Posterior cingulate gyrus (tissue), 11 donors: ENCODE measurements at regions not wholly inside any gene's neighbourhood (a gene's known extent, or its start where the extent isn't known, plus 50 kb on each side); places are given as distances from the start of the nearest gene placed in this dataset.
"Not testable (repeated sequence)": the region's sequence is repeated elsewhere in the genome, so short reads cannot be mapped to it uniquely, and the experiment has no call there.

Experiments
- DNase-seq, 10 donors: peaks; one replicate each; pipeline versions ENCODE4 v3.0.0 to v3.0.0-alpha.2; 2020 to 2021; ENCODE audit warnings: mixed read lengths in 3 of 10
- intact Hi-C: fragments of 100-400 bp; cut with DNase I; formaldehyde crosslinking; loops from one replicate; pipeline ENCODE4 v1.15.1; 2023

- intact Hi-C loops = no loop called here
- DNase-seq = no peak
Observed at GRCh38 chr21:39007985-39008384, 175.3 kb downstream of the PSMG1 start.

DNA sequence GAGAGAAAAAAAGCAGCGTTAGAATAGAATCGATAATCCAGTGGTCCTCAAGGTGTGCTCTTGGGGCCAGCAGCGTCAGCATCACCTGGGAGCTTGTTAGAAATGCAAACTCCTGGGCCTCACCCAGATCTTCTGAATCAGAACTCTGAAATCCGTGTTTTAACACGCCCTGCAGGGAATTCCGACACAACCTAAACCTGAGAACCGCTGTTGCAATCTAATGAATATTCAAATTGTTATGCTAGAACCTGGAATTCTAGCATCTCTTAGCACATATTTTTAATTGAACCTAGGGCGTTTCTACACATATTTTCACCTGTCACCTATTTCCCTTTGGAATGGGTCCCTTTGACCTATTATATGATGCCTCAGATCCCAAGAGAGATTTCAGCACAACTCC is 175.7 kb downstream of the PSMG1 start:
- intact Hi-C loops = no loop called here
- DNase-seq = peak in 1 of 10 donors; percentile 36

GRCh38 chr21:39006571-39007311 is 176.5 kb downstream of the PSMG1 start:
- intact Hi-C loops = no loop called here
- peak in 1 of 10 donors; percentile 69 for DNase-seq

- no peak for DNase-seq
- intact Hi-C loops = no loop called here
Observed at GRCh38 chr21:39005502-39005787, 177.8 kb downstream of the PSMG1 start.

- intact Hi-C loops = no loop called here
- DNase-seq = peak in 5 of 10 donors; percentile 17 to 91 (median 72)
Observed at GRCh38 chr21:39004634-39005501, 178.4 kb downstream of the PSMG1 start.

DNA sequence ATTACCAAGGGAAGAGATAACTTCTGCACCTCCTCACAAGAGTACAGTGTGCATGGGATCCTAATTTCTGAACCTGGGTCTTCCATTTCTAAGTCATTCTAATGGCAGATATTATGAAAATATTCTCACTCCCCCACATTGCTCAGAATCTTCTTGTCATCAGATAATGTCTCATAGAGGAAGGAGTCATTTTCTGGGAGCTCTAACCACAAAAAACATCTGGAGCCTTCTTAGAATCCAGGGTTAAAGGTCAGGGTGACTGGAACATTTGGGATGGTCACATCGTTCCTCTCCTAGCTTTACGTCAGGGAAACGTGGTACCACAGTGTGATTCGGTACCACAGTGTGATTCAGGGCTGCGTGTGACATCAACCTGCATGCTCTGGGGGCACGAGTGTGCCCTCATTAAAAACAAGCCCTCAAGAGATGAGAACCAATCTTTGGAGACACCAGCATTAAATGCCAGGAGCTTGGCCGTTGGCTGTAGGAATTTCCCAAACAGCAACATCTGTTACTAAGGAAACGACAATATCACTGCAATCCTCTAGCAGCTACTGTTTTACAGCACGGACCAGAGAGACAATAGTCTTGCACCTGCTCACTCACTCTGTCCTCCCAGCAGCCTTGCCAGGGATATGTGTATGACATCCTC is 179.1 kb downstream of the PSMG1 start:
- intact Hi-C loops = no loop called here
- no peak for DNase-seq

DNA sequence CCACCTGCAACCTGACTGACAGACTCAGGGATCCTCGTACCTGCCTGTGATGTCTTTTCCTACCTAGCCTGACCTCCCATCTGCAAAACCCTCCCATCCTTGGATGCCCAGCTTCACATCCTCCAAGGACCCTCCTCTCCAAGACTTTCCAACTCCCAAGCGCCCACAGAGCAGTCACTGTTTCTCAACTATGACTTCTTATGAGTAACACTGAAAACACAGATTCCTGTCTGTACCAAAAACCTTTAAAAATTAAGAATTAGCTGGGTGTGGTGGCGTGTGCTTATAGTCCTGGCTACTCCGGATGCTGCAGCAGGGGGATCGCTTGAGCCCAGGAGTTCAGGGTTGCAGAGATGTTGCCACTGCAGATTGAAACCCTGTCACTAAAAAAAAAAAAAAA is 181.9 kb downstream of the PSMG1 start:
- DNase-seq = no peak
- intact Hi-C loops = no loop called here

GRCh38 chr21:39000496-39000895 is 182.8 kb downstream of the PSMG1 start:
- intact Hi-C loops = no loop called here
- no peak for DNase-seq

DNA sequence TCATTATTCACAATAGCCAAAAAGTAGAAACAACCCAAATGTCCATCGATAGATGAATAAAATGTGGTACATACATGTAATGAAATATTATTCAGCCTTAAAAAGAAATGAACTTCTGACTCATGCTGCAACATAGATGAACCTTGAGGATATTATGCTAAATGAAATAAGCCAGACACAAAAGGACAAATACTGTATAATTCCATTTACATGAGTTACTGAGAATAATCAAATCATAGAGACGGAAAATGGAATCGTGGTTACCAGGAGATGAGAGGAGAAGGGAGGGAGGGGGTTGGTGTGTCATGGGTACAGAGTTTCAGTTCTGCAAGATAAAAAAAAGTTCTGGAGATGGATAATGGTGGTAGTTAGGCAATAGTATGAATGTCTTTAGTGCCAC is 184.1 kb downstream of the PSMG1 start:
- intact Hi-C loops = no loop called here

GRCh38 chr21:38998281-38998680 is 185.0 kb downstream of the PSMG1 start:
- DNase-seq, intact Hi-C loops: not testable (repeated sequence)

More for the DNA sequence above, 184.1 kb downstream of the PSMG1 start:
- DNase-seq = no peak

- intact Hi-C loops, DNase-seq: not testable (repeated sequence)
Observed at GRCh38 chr21:38997843-38998175, 185.4 kb downstream of the PSMG1 start.

- DNase-seq = no peak
- intact Hi-C loops = no loop called here
Observed at GRCh38 chr21:38997051-38997842, 186.0 kb downstream of the PSMG1 start.

DNA sequence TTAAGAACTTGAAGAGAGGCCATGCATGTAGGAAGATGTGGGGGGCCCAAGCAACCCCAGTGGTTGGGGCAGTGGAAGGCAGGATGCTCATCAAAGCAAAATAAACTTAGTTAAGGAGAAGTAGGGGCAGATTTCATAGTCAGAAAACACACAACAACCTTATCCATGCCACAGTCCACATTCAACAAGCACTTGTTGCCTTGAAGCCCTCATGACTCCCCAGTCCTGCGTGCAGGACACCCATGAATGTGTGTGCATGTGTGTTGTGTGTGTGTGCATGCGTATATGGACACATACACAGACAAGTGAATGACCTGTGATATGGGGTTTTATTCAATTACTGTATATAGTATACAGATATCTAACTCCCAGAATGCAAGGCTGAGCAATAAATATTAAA is 186.9 kb downstream of the PSMG1 start:
- no peak for DNase-seq
- intact Hi-C loops = no loop called here

GRCh38 chr21:38995731-38996130 is 187.5 kb downstream of the PSMG1 start:
- intact Hi-C loops = no loop called here
- DNase-seq = no peak

GRCh38 chr21:38995071-38995669 is 188.1 kb downstream of the PSMG1 start:
- intact Hi-C loops = no loop called here
- no peak for DNase-seq

GRCh38 chr21:38994042-38994441 is 188.3 kb downstream of the ETS2 start:
- no peak for DNase-seq
- intact Hi-C loops = no loop called here

DNA sequence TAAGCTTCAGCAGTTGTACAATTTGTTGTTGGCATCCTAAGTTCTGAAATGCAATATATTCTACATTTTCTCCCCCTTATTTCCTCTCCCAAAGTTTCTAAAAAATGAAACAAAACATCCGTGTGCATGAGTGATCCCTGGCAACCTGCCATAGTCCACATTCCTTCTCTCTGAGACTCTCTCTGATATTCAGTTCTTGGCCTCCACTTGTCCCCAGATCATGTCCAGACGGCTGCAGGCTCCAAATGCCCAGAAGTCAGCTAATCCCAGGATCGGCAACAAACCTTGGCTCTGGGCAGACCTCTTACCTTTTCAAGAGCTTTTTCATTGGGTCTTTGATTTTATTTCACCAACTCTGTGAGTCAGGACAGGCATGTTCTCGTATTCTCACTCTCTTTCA is 187.8 kb downstream of the ETS2 start:
- intact Hi-C loops = no loop called here
- no peak for DNase-seq

- DNase-seq = no peak
- intact Hi-C loops = no loop called here
Observed at GRCh38 chr21:38992737-38993136, 187.0 kb downstream of the ETS2 start.

DNA sequence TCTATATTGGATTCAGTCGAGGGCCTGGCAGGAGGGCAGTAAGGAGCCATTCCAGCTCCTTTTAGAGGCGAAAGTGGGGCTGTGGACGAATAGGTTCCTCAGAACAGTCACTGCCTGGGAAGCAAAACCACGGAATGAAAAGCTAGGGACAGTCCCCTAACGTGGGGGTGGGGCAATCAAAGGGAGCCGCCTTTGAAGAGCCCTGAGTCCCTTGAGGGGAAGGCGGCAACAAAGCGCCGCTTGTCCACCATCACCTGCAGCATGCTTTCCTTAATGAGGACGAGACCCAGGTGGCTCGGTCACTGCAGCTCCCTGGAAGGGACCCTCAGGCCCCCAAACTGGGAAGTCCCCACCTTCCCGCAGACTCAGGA is 184.7 kb downstream of the ETS2 start:
- intact Hi-C loops = no loop called here
- DNase-seq = no peak

DNA sequence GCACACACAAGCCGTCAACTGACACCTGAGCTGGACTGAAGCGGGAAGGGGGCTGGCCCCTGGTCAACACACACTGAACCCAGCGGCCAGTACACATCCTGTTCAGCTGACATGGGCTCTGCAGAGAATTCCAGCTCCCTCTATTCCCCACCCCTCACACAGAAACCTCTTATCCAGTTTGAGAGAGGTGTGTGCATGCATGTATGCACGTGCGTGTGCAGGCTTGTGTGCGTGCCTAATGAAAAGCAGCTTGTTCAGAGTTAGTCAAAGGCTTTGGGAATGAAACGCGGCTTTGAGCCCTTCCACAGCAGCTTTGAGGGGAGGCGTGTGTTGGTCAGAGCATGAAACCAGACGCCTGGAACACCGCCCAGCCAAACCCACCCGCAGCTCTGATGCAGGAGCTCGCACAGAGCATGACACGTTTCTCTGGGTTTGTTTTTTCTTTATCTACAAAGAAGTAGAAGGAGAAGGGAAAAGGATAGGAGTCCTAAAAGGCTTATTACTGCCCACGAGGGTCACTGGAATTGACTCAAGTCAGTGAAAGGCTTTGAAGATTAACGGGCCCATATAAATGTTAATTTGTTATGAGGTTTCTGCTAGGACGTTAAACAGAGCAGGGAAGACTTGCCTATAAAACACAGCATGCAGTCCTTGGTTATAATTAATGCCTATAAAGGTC is 184.2 kb downstream of the ETS2 start:
- no peak for DNase-seq

More for the DNA sequence above, 184.2 kb downstream of the ETS2 start:
- intact Hi-C loops = loop anchor here (10.0 kb wide), 1 partner anchor 185 kb away; the partner anchor contains the start of gene ETS2
